ENCODE measurements at regions not wholly inside any gene's neighbourhood (a gene's known extent, or its start where the extent isn't known, plus 50 kb on each side); places are given as distances from the start of the nearest gene placed in this dataset.

DNA sequence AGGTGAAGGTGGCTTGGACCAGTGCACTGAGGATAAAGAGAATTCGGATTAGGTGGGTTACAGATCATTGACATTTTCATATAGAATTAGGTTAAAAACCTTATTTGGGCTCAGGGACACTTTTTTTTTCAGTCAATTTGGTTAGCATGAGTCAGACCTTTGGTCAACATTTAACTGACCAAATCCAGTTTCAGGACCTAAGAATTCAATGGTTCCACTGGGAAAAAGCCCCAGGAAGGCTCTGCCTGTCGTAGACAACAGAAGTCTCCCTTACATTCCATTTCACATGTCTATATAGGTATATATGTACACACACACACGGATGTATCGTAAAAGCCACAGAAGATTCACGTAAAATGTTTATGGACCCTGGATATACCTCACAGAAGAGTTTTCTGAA, 184.2 kb upstream of the RREB1 start:
- Mint-ChIP-seq H3K27ac (no peak overlapping the region), H3K27me3 (peaks cover 11% of the 10 kb centered on the region), H3K36me3 (ENCODE audit: insufficient read depth) (no peaks in the 10 kb centered on the region), H3K4me3 (ENCODE audit: low read depth) (no peak overlapping the region), H3K9me3 (ENCODE audit: low read depth) (peaks cover 2% of the 10 kb centered on the region), H3K4me1 (ENCODE audit: low read depth) (peaks cover 3% of the 10 kb centered on the region)
- TF ChIP-seq, protein P1, sequence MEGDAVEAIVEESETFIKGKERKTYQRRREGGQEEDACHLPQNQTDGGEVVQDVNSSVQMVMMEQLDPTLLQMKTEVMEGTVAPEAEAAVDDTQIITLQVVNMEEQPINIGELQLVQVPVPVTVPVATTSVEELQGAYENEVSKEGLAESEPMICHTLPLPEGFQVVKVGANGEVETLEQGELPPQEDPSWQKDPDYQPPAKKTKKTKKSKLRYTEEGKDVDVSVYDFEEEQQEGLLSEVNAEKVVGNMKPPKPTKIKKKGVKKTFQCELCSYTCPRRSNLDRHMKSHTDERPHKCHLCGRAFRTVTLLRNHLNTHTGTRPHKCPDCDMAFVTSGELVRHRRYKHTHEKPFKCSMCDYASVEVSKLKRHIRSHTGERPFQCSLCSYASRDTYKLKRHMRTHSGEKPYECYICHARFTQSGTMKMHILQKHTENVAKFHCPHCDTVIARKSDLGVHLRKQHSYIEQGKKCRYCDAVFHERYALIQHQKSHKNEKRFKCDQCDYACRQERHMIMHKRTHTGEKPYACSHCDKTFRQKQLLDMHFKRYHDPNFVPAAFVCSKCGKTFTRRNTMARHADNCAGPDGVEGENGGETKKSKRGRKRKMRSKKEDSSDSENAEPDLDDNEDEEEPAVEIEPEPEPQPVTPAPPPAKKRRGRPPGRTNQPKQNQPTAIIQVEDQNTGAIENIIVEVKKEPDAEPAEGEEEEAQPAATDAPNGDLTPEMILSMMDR (IDR thresholded peaks at IDR 0.05; ENCODE audit: unreplicated experiment), result no peak
- DNase-seq (ENCODE audit: low spot score, unreplicated experiment), result no peak

DNA sequence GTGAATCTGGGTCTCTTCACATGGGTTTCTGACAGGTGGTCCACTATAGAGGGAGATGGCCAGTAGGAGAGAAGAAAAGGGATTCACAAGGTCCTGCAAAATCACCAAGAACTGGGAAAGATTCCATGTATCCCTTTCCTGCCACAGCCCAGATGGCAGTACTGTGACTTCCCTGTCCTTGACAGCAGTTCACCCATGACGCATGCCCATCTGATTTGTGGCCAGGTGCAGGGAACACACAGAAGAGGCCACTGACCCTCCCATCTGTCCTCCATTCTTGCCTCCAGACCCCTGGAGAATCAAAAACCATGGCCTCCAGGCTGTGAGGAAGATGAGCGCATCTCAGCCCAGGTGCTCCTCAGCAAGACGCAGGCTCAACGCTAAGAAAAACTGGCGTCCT, 183.1 kb upstream of the RREB1 start:
- DNase-seq (ENCODE audit: low spot score, unreplicated experiment), result no peak
- Mint-ChIP-seq H3K4me3 (ENCODE audit: low read depth) (no peak overlapping the region), H3K27ac (no peak overlapping the region), H3K4me1 (ENCODE audit: low read depth) (peaks cover 3% of the 10 kb centered on the region), H3K36me3 (ENCODE audit: insufficient read depth) (no peaks in the 10 kb centered on the region), H3K27me3 (peaks cover 11% of the 10 kb centered on the region), H3K9me3 (ENCODE audit: low read depth) (peaks cover 2% of the 10 kb centered on the region)
- TF ChIP-seq, protein P1 (IDR thresholded peaks at IDR 0.05; ENCODE audit: unreplicated experiment), result no peak

DNA sequence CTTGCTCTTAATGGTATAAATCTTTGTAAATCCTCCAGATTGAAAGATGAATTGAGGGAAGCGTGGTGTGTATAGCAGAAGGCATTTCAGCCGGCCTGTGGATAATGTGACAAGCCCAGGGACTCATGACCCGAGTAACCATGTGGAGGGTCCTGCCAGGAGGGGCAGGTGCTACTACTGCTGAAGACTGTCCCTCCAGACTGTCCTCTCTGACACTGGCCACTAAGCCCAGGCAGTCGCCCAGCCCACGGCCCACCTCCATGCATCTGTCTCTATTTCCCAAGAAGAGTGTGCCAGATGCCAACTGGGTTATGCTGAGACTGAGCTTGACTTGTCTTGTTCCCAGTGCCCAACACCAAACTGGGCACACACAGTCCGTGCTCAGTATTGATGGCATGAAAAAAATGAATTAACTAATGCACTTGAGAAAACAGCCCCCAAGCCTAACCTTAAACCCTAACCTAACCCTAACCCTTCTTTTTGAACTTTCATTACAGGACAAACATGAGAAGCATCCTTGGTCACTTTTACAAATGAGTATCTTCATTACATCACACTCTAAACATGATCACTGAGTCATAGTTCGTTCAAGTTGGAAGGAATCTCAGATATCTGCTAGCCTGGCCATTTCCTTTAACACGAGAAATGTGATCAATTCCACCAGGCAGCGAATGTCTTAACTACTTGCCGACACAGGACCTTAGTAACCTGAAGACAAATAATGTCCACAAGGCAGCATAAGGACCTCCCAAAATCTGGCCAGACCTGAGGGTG, 182.2 kb upstream of the RREB1 start:
- H3K4me1 Mint-ChIP-seq (ENCODE audit: low read depth), result peaks cover 3% of the 10 kb centered on the region
- no peak for DNase-seq (ENCODE audit: low spot score, unreplicated experiment)
- H3K27me3 Mint-ChIP-seq, result peaks cover 7% of the 10 kb centered on the region
- peaks cover 2% of the 10 kb centered on the region for H3K9me3 Mint-ChIP-seq (ENCODE audit: low read depth)
- TF ChIP-seq, protein P1 (IDR thresholded peaks at IDR 0.05; ENCODE audit: unreplicated experiment), result no peak
- no peak overlapping the region for H3K27ac Mint-ChIP-seq
- no peaks in the 10 kb centered on the region for H3K36me3 Mint-ChIP-seq (ENCODE audit: insufficient read depth)
- no peak overlapping the region for H3K4me3 Mint-ChIP-seq (ENCODE audit: low read depth)

DNA sequence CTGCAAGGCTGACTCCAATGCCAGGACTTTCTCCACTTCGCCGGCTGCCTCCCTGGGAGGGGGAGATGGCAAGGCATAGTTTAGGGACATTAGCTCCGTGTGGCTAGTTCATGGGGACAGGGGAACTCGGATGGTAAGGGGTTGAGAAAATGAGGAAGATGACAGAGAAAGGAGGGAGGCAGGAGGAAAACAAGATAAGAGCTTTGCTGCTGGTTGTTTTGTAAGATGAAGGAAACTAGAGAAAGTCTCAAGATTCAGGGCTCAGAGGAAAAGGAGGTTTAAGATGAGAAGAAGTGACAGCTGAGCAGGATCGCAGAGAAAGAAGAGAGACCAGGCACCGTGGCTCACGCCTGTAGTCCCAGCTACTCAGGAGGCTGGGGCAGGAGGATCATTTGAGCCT, 180.9 kb upstream of the RREB1 start:
- Mint-ChIP-seq H3K27me3 (peaks cover 7% of the 10 kb centered on the region), H3K36me3 (ENCODE audit: insufficient read depth) (no peaks in the 10 kb centered on the region), H3K27ac (no peak overlapping the region), H3K4me1 (ENCODE audit: low read depth) (peaks cover 3% of the 10 kb centered on the region), H3K4me3 (ENCODE audit: low read depth) (no peak overlapping the region), H3K9me3 (ENCODE audit: low read depth) (peaks cover 2% of the 10 kb centered on the region)
- no peak for DNase-seq (ENCODE audit: low spot score, unreplicated experiment)
- TF ChIP-seq, protein P1 (IDR thresholded peaks at IDR 0.05; ENCODE audit: unreplicated experiment), result no peak

DNA sequence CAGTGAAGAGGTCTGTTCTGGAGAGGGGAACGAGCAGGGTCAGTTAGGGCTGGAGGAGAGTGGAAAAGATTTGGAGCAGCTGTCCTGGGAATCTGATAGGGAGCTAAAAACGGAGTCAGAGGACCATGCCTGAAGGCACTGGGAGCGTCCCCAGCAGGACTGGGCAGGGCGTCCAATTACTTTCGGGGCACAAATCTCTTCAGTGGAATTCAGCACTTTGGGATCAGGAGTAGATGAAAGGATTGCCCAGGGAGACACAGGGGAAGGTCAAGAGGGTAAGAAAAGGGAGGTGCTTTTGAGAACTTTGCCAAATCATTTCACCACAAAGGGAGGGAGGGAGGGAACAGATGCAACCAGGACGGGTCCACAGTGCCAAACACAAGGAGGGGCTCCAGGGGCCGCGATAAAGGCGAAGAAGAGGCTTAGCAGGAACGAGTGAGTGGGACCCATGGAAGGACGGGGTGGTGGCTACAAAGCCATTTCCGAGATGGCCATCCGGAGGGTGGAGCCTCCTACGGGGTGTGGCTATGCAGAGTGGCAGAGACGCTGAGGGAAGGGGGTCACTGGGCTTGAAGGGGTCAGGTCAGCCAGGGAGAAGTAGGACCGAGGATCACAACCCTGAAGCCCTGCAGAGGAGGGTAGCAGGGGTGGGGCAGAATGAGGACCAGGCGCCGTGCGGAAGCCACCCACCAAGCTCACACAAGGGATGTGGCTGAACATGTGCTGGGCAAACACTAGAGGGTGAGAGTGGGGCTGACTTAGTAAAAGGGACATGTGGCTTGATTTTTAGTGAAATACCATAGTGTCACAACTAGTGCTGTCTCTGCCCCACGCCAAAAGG, 180.0 kb upstream of the RREB1 start:
- H3K4me3 Mint-ChIP-seq (ENCODE audit: low read depth), result no peak overlapping the region
- peaks cover 7% of the 10 kb centered on the region for H3K27me3 Mint-ChIP-seq
- no peaks in the 10 kb centered on the region for H3K36me3 Mint-ChIP-seq (ENCODE audit: insufficient read depth)
- TF ChIP-seq, protein P1 (IDR thresholded peaks at IDR 0.05; ENCODE audit: unreplicated experiment), result no peak
- peaks cover 3% of the 10 kb centered on the region for H3K4me1 Mint-ChIP-seq (ENCODE audit: low read depth)
- peak overlapping the region; percentile 49 for H3K27ac Mint-ChIP-seq
- DNase-seq (ENCODE audit: low spot score, unreplicated experiment), result no peak
- H3K9me3 Mint-ChIP-seq (ENCODE audit: low read depth), result peaks cover 2% of the 10 kb centered on the region

Data from progenitor cell of endocrine pancreas (in vitro differentiated cells).